GM18520 (cell line): ENCODE measurements at regions not wholly inside any gene's neighbourhood (a gene's known extent, or its start where the extent isn't known, plus 50 kb on each side); places are given as distances from the start of the nearest gene placed in this dataset.

ENCODE experiments used
- ATAC-seq: cut with Tn5 transposase; IDR thresholded peaks from one replicate; pipeline ENCODE4 v1.9.1; 2021; ENCODE audit not compliant: unreplicated experiment

- no peak for ATAC-seq
Measured at GRCh38 chr12:28814246-28814645, 334.8 kb upstream of the FAR2 start.

- no peak for ATAC-seq
Measured at GRCh38 chr12:28817524-28817923, 331.6 kb upstream of the FAR2 start.

- no peak for ATAC-seq
Measured at GRCh38 chr12:28824193-28824846, 324.8 kb upstream of the FAR2 start.

GRCh38 chr12:28824849-28825248 is 324.2 kb upstream of the FAR2 start:
- no peak for ATAC-seq

GRCh38 chr12:28826766-28827165 is 322.3 kb upstream of the FAR2 start:
- ATAC-seq: no peak

GRCh38 chr12:28827861-28828260 is 321.2 kb upstream of the FAR2 start:
- no peak for ATAC-seq

- ATAC-seq: no peak
Measured at GRCh38 chr12:28828318-28828717, 320.8 kb upstream of the FAR2 start.

- ATAC-seq: no peak
Measured at GRCh38 chr12:28830491-28830890, 318.6 kb upstream of the FAR2 start.

- ATAC-seq: no peak
Measured at GRCh38 chr12:28844718-28845117, 304.4 kb upstream of the FAR2 start.

- ATAC-seq: no peak
Measured at GRCh38 chr12:28851781-28852180, 297.3 kb upstream of the FAR2 start.

GRCh38 chr12:28855761-28856310 is 293.2 kb upstream of the FAR2 start:
- no peak for ATAC-seq

- ATAC-seq: no peak
Measured at GRCh38 chr12:28857369-28857768, 291.7 kb upstream of the FAR2 start.

- ATAC-seq: no peak
Measured at GRCh38 chr12:28859551-28859950, 289.5 kb upstream of the FAR2 start.

- no peak for ATAC-seq
Measured at GRCh38 chr12:28865776-28866175, 283.3 kb upstream of the FAR2 start.

GRCh38 chr12:28866296-28866695 is 282.8 kb upstream of the FAR2 start:
- no peak for ATAC-seq

- ATAC-seq: no peak
Measured at GRCh38 chr12:28866715-28867503, 282.2 kb upstream of the FAR2 start.

- no peak for ATAC-seq
Measured at GRCh38 chr12:28868414-28868813, 280.7 kb upstream of the FAR2 start.

- no peak for ATAC-seq
Measured at GRCh38 chr12:28869197-28869596, 279.9 kb upstream of the FAR2 start.

GRCh38 chr12:28870839-28871440 is 278.1 kb upstream of the FAR2 start:
- no peak for ATAC-seq

GRCh38 chr12:28872654-28873268 is 276.3 kb upstream of the FAR2 start:
- no peak for ATAC-seq

GRCh38 chr12:28874758-28875157 is 274.3 kb upstream of the FAR2 start:
- no peak for ATAC-seq
